GM18520 (cell line): ENCODE measurements at regions not wholly inside any gene's neighbourhood (a gene's known extent, or its start where the extent isn't known, plus 50 kb on each side); places are given as distances from the start of the nearest gene placed in this dataset.

Source experiments
- ATAC-seq: cut with Tn5 transposase; IDR thresholded peaks from one replicate; pipeline ENCODE4 v1.9.1; 2021; ENCODE audit not compliant: unreplicated experiment

DNA sequence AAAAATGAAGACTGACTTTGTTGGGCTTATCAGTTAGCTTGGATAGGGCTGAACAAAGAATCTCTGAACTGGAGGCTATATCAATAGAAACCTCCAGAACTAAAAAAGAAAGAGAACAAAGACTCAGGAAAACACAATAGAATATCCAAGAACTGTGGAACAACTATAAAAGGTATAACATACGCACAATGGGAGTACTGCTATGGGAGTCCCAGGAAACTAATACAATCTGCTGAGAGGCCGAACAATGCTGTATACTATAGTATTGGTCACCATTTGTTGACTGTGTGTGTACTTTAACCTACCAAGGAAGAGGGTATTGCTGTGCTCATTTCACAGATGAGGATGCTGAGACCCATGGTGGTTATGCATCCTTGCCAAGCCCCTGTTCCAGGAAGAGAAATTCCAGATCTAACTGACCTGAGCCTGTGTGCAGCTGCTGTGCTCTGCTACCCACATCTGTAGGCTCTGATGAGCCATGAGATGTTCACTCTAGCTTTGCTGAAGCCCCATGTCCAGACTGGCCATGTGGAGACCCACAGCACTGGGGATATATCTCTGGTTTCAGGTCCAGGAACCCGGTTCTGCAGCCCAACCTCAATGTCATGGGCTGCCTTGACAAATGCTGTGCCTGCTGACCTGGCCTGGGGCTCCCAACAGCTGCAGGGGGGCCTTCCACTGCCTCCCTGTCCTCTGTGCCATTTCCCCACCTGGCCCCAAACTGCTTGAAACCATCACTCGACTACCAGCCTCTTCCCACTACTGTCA lies 254.3 kb upstream of the TNRC6C start:
- ATAC-seq = no peak

DNA sequence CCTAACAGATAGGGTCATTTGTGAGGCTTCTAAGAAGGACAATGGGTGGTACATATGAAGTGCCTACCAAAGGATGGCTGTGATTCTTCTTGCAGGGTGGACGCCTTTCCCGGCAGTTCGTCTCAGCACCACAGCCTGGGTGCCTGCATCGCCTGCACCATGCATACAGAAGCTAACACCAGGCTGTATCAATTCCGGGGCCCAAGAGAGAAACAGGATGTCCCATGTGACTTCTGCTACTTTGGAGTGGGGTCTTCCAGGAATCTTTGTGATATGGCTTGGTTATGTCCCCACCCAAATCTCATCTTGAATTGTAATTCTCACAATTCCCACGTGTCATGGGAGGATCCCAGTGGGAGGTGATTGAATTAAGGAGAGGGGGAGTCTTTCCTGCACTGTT lies 251.6 kb upstream of the TNRC6C start:
- ATAC-seq = no peak

DNA sequence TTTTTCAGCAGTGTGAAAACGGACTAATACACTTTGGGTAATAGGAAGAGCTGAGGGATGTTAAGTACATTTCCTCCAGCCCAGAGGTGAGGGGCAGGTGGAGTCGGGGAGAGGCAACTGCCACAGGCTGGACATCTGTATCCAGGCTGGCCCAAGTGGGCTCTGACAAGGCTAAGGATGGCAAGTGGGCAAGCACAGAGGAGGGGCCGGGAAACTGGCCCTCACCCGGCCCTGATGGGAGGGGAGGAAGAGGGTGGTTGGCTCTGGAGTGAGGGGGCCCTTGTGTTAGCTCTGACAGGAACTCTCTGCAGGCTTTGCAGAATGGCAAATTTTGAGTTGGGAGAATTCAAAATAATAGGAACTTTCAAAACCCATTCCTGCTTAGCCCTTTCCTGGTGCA lies 251.0 kb upstream of the TNRC6C start:
- no peak for ATAC-seq

DNA sequence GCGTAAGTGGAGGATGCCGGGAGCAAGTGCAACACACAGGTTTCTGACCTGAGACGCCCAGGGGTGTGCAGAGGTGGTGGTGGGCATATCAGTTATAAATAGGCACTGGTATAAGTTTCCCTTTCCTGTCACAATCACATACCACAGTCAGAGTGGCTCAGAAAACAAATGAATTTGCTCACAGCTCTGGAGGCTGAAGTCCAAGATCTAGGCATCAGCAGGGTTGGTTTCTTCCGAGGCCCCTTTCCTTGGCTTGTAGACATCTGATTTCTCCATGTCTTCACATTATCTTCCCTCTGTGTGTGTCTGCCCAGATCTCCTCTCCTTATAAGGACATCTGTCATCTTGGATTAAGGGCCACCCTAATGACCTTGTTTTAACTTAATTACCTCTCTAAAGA lies 250.5 kb upstream of the TNRC6C start:
- no peak for ATAC-seq

DNA sequence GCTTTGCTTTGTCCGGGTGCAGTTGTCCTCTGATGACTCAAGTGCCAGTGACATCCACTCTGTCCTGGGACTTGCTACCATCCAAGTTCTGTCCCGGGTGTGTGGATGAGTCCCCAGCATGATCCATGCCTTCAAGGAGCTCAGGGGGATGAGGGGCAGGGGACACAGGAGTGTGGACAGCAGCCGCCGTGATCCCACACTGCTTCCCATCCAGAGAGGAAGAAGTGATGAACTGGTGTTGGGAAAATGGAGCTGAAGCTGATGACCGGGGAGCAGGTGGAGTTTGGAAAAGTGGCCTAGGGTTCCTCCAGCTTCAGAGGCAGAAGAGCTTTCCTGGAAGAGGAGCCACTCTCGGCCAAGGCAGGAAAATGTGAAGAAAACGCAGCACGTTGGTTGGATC lies 249.6 kb upstream of the TNRC6C start:
- no peak for ATAC-seq

DNA sequence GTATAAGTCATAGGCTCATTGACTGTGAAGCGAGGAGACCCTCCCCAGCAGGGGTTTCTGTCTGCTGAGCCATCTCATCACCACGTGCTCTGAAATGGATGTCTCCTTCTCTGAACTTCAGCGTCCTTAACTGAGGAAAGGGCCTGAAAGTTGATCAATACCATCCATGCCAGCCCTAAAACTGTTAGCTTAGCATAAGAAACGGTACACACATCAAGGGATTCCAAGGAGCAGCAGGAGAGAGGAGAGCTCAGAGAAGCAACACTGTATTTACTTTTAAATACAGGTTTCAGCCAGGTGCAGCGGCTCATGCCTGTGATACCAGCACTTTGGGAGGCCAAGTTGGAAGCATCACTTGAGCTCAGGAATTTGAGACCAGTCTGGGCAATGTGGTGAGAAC lies 248.9 kb upstream of the TNRC6C start:
- no peak for ATAC-seq

DNA sequence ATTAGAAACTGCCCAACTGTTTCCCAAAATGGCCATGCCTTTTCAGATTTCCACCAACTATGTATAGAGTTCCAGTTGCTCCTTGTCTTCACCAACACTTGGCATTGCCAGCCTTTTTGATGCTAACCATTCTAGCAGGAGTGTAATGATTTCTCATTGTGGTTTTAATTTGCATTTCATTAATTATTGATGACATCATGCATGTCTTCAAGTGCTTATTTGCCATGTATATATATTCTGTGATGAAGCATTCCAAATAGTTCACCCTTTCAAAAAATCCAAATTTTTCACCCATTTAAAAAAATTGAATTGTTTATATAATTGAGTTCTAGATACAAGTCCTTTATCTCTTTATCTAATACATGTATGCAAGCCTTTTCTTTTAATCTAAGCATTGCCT lies 245.9 kb upstream of the TNRC6C start:
- no peak for ATAC-seq

DNA sequence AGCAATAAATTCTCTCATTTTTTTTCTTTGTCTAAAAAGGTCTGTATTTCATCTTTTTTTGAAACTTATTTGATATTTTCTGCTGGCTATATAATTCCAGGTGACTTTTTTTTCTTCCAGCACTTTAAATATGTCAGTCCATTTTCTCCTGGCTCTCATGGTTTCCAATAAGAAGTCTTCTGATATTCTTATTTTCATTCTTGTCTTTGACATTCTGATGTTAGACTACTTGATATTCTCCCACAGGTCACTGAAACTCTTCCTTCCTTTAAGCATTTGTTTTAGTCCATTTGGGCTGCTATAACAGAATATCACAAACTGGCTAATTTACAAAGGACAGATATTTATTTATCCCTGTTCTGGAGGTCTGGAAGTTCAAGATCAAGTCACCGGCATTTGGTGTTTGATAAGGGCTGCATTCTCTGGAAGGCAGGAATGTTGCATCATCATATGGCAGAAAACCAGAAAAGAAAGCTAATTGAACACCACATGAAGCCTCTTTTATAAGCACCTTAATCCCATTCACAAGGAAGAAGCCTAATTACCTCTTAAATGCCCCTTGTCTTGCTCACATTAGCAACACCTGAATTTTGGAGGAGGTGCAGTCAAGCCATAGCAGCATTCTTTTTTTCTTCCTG lies 242.1 kb upstream of the TNRC6C start:
- ATAC-seq = no peak

DNA sequence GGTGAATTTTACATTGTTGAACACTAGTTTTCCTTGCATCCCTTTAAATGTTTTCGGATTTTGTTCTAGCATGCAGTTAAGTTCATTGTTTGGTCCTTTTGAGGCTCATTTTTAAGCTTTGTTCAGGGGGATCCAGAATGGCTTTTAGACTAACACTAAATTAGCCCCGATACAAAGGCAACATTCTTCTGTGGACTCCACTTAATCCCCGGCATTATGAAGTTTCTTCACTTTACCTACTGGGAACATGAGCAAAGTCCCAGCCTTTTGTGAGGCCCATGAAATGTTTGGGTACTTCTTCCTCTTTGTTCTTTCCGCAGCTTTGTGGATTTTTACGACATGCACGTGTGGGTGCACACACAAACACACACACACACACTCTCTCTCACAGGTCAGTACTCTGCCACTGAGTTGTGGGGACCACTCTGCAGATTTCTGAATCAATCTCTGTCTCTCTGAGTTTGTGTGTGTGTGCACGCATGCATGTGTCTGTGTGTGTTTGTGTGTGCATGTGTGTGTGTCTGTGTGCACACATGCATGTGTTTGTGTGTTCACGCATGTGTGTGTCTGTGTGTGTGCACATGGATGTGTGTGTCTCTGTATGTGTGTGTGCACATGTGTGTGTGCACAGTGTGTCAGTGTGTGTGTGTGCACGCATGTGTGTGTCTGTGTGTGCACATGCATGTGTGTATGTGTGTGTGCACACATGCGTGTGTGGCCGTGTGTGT lies 240.4 kb upstream of the TNRC6C start:
- ATAC-seq = no peak

DNA sequence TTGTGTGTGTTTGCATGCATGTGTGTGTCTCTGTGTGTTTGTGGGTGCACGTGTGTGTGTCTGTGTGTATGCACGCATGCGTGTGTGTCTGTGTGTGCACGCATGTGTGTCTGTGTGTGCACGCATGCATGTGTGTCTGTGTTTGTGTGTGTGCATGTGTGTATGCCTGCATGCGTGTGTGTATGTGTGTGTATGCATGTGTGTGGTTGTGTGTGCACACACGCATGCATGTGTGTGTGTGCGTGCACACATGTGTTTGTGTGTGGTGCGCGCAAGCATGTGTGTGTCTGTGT lies 239.9 kb upstream of the TNRC6C start:
- ATAC-seq = no peak

DNA sequence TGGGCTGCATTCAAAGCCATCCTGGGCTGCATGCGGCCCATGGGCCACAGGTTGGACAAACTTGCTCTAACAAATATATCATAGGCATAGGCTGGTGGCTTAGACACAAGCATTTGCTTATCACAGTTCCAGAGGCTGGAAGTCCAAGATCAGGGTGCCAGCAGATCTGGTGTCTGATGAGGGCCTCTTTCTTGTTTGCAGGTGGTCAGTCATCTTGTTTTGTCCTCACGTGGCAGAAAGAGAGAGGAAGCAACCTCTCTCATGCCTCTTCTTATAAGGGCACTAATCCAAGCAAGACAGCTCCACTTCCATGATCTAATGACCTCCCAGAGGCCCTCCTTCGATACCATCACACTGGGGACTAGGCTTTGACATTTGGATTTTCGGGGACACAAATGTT lies 238.7 kb upstream of the TNRC6C start:
- no peak for ATAC-seq

DNA sequence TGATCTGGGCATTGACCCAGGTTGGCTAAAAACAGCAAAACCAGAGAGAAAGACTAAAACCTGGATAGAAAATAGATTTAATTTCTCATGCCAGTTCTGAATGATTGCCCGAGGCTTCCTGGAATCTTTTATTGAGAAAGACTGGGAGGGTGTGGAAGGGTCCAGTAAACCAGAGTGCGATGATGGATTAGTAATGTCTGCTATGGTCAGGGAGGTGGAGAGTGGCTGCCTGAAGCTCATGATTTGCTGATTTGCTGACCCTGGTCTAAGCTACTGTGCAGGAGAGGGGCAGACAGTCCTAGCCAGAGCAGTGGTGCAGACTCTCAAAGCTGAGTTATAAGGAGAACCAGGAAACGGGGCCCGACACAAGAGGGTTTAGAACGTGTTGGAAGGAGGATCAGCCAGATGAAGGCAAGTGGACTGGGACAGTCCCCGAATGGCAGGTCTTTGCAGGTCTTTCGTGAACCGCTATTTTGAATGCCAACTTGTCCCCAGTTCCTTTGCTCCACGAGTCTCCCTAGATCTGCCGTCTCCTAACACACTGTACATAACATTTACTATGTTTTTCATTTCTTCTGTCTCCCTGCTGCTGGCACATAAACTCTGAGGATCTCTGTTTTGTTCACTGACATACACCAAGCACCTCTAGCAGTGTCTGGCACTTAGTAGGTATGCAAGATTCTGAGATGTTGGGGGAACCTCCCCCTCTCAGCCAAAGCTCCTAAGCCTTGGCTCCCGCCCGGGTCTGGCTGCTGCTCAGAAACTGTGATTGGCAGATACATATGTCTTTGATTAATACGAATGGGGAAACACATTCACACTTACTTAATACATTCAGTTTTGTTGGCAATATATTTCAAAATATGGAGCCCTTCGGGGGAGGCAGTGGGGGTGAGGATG lies 237.3 kb upstream of the TNRC6C start:
- no peak for ATAC-seq

DNA sequence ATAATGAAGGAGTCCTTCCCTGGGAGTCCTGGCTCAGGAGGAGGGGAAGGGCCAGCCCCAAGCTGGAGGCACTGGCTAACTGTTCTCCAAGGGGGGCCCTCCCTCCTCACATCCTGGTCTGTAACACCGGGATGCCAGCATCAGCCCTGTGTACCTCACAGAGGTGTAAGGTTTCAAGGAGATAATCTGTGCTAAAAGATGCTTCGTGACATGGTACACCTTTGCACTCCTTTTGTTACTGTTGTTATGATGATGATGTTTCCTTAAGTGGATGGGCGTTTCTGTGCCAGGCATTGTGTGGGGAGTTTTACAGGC lies 236.7 kb upstream of the TNRC6C start:
- no peak for ATAC-seq

DNA sequence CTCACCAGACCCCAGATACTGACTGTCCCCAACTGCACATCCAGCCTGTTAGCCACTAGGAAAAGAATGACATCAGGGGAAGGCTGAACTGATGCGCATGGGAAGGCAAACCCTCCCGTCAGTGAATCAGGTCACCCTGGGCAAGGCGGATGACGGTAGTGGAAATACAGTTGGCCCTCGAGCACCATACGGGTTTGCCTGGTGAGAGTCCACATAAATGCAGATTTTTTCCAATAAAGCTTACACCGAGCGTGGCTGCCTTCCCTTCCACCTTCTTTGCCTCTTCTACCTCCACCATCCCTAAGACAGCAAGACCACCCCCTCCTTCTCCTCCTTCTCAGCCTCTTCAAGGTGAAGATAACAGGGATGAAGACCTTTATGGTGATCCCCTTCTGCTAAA lies 236.1 kb upstream of the TNRC6C start:
- no peak for ATAC-seq

DNA sequence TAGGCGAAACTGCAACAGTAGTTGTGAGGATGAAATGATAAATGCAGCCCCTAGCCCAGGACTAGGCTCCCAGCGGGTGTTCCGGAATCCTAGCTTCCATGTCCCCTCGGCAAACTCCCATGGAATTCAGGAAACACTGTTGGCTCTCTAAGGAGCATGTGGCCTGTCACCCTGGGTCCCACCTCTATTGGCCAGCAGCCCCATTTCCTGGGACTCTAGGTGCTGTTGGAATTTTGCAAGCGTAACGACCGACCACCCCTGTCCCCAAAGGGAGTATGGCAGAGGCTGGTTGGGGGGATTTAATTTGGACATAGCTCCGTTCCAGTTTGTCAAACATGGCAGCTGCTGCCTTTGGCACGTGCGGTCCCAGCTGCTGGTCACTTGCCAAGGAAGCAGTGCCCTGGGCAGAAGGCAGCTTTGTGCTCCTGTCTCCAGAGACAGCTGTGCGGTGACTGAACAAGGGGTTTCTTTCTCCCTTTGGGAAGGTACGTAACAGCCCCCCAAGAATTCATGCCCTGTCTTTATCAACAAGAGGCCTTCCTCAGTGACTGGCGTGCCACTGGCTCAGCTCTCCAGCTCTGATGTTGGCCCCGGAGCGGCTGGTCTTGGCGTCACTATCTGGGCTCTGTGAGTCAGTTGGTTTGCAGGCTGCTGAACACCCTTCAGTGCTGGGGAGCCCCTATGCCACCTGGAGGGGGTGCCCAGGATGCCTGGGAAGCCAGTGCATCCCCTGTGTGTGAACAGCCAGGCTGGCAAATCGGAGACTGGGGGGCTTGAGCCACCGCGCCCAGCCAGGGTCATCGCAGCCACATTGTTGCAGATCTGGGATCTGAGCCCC lies 235.2 kb upstream of the TNRC6C start:
- no peak for ATAC-seq

DNA sequence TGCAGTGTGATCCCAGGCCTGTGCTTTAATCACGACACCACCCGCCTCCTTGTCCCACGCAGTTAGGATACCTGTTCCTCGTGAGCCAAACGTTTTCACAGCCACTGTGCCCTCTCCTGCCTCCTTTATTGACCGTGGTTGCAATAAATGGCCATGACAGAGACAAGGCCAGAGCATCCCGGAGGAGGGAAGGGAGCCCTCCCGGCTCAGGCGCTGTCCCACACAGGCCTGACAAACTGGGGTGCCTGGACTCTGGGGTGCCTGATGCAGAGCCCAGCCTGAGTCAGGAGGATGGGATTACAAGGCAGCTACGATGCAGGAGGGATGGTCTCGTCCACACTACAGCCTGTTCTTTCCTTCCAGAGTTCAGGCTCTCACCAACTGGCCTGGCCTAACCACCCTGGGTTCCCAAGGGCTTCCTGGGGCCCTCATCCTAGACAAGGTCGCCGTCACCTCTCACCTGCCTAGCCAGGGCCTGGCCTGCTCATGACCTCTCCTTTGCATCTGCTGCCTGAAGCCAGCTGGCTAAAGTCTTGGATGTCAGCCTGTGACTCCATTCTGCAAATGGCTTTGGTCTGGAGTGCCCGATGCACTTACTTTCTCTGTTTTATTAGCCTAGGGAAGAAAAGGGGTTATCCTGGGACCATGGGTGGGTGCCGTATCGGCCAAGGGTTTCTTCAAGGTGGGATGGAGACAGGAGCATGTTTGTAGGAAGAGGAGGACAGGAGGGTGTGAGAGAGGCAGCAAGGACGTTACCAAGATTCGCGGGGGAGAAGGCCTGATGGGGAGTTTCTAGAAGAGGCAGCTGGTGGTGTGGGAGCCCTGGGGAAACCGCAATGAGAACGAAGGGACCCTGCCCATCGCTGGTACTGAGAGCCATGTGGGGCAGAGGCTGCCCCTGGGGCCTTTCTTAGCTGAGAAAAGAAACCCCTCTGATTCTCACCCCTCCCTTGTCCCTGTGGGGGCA lies 234.3 kb upstream of the TNRC6C start:
- no peak for ATAC-seq

DNA sequence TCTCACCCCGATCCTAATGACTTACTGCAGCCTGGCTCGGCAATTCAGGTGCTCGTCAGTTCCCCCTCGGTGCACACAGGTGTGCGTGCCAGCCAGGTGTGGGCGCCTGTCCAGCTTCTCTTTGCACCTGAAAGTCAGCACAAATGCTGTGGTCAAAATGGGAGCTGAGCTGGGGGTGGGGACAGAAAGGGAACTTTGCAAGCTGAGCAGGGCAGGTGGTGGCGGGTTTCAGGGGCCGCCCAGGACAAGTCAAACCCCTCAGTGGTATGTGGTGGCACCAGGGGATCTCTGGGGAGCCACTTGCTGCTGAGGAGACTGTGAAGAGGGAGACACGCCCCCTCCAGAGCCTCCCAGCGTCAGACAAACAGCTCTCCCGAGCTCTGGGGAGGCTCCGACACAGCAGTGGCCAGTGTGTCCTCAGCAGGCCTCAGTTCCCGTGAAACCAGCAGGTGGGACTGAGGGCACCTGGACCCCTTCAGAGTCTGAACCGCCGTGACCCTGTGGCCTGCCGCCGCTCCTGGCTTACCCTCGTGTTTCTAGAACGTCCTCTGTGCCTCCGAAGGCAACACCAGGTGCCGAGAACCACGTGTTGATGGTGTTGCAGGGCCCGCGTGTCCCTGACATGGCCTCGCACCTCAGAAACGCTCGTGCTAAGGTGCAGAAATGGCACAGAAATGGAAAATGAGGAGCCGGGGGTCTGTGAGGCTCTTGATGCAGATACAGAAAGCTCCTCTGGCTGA lies 233.5 kb upstream of the TNRC6C start:
- ATAC-seq = no peak

DNA sequence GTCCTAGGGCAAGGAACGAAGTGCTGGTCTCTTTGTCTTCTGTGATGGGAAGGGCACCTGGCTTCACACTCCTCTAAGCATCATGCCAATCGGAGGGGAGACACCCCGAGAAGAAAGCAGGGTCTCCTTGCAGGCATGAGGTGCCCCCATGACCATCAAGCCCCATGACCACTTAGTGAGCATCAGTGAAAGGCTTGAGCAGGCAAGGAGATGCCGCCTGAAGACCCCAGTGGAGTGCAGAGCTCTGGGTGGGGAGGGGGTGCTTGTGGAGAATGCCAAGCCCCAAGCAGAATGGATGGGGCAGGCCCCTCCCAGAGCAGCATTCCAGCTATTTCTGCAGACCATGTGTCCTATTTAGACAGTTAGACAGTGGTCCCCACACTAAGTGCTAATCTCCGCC lies 232.7 kb upstream of the TNRC6C start:
- no peak for ATAC-seq

DNA sequence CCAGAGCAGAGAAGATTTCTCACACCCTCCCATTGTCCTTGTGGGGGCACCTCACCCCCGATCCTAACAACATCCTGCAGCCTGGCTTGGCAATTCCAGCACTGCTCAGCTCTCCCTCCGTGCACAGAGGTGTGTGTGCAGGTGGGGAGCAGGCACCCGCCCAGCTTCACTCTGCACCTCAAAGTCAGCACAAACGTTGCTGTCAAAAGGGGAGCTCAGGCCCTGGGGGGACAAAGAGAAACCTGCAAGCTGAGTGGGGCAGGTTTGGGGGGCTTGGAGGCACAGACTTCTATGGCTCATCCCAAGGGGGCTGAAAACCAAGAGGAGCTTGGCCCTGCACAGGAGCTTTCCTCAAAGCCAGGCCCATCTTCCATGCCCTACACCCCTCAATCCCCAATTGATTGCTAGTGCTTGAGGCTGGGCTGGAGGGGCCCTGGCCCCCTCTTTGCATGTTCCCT lies 231.9 kb upstream of the TNRC6C start:
- no peak for ATAC-seq
